GM12878 (cell line): ENCODE measurements at regions not wholly inside any gene's neighbourhood (a gene's known extent, or its start where the extent isn't known, plus 50 kb on each side); places are given as distances from the start of the nearest gene placed in this dataset.

Source experiments
- ATAC-seq: fragments of 200-7000 bp; cut with Tn5 transposase; 3 replicates; pipeline ENCODE4 v1.9.1; 2020; ENCODE audit warnings: mild to moderate bottlenecking, moderate library complexity
- BruUV-seq: library from RNA; stranded (reverse); fragments of 400-500 nt; replicated peaks from 2 replicates; lab custom pipeline; 2021; lab: Mats Ljungman, UMichigan
- CTCF ChIA-PET: fragments of 300-600 bp; sonication (Branson Sonifier 250); formaldehyde crosslinking; extraction: SDS; loops from one replicate; lab custom pipeline; 2021; ENCODE audit warnings: inconsistent platforms; lab: Yijun Ruan, JAX
- POLR2A ChIA-PET: fragments of 350-600 bp; formaldehyde crosslinking; extraction: SDS; loops from one replicate; lab custom pipeline; 2021; ENCODE audit warnings: inconsistent platforms; lab: Charles Lee
- RAD21 ChIA-PET: fragments of 300-600 bp; sonication (Branson Sonifier 250); formaldehyde crosslinking; loops from one replicate; lab custom pipeline; 2023; ENCODE audit warnings: antibody characterized with exemption; ENCODE audit not compliant: unreplicated experiment; lab: Charles Lee
- SMC1A ChIA-PET: fragments of 300-600 bp; sonication (Branson Sonifier 250); formaldehyde crosslinking; loops from one replicate; lab custom pipeline; 2023; ENCODE audit not compliant: unreplicated experiment, uncharacterized antibody; lab: Charles Lee
- DNase-seq: peaks from one replicate; pipeline ENCODE4 v3.0.0-alpha.2; 2011; ENCODE audit warnings: low read depth, low spot score
- FAIRE-seq: peaks from 3 replicates; lab custom pipeline; 2011; peaks lifted over from hg19 to GRCh38; lab: Jason Lieb, UNC
- H2AFZ ChIP-seq: 2 replicates; pipeline ENCODE4 v1.6.0; 2011; ENCODE audit warnings: low read depth, low read length, control low read depth; ENCODE audit not compliant: control insufficient read depth
- H3K27ac ChIP-seq: 2 replicates; pipeline ENCODE4 v1.5.1; 2011; ENCODE audit warnings: control low read depth; ENCODE audit not compliant: control insufficient read depth, insufficient read depth
- H3K27me3 ChIP-seq, 2 experiments: replicated peaks in 1 of 2; 2 replicates each; pipeline versions ENCODE4 v1.6.0 to v1.6.1; 2011; ENCODE audit warnings: low read length in 1 of 2; ENCODE audit not compliant: control insufficient read depth in 2 of 2, insufficient read depth in 2 of 2
- H3K36me3 ChIP-seq, 2 experiments: 2 replicates each; pipeline ENCODE4 v1.5.1; 2011; ENCODE audit warnings: low read length in 1 of 2; ENCODE audit not compliant: control insufficient read depth in 2 of 2, insufficient read depth in 2 of 2
- H3K4me1 ChIP-seq: 2 replicates; pipeline ENCODE4 v1.6.1; 2011; ENCODE audit warnings: mild to moderate bottlenecking, low read length, moderate library complexity, mixed read lengths; ENCODE audit not compliant: control insufficient read depth, insufficient read depth
- H3K4me2 ChIP-seq: 2 replicates; pipeline ENCODE4 v1.6.0; 2011; ENCODE audit warnings: control low read depth; ENCODE audit not compliant: control insufficient read depth, insufficient read depth
- H3K4me3 ChIP-seq: fragments of 200-600 bp; sonication (generic); 2 replicates; pipeline ENCODE4 v1.5.1; 2016
- H3K79me2 ChIP-seq: 2 replicates; pipeline ENCODE4 v1.6.0; 2011; ENCODE audit warnings: low read length; ENCODE audit not compliant: control insufficient read depth, insufficient read depth
- H3K9ac ChIP-seq: 2 replicates; pipeline ENCODE4 v1.8.0; 2011; ENCODE audit warnings: low read length, control low read depth, mixed read lengths; ENCODE audit not compliant: control insufficient read depth, insufficient read depth
- H3K9me3 ChIP-seq: replicated peaks from 3 replicates; pipeline ENCODE4 v1.5.1; 2011; ENCODE audit warnings: mild to moderate bottlenecking, low read length; ENCODE audit not compliant: control insufficient read depth, insufficient read depth
- H4K20me1 ChIP-seq: 2 replicates; pipeline ENCODE4 v1.6.0; 2011; ENCODE audit not compliant: control insufficient read depth, insufficient read depth
- E2F4 ChIP-seq: IDR thresholded peaks from 2 replicates; pipeline ENCODE4 v1.6.1; 2012; ENCODE audit warnings: low read depth, low read length, improper control_type of control experiment
- ELK1 ChIP-seq: IDR thresholded peaks from 2 replicates; pipeline ENCODE4 v1.6.1; 2012; ENCODE audit warnings: low read depth, low read length, improper control_type of control experiment
- FOXK2 ChIP-seq: fragments of 450-650 bp; IDR thresholded peaks from 2 replicates; pipeline ENCODE4 v1.6.1; 2017; ENCODE audit warnings: mild to moderate bottlenecking, moderate library complexity
- HSF1 ChIP-seq: fragments of 150-350 bp; IDR thresholded peaks from 2 replicates; pipeline ENCODE4 v1.6.1; 2014; ENCODE audit warnings: mild to moderate bottlenecking, low read depth, low read length
- MTA2 ChIP-seq: fragments of 450-650 bp; IDR thresholded peaks from 2 replicates; pipeline ENCODE4 v1.6.1; 2016; ENCODE audit warnings: low read depth, mild to moderate bottlenecking, moderate library complexity
- NFIC ChIP-seq: IDR thresholded peaks from 2 replicates; pipeline ENCODE4 v1.6.1; 2012; ENCODE audit warnings: low read depth, mild to moderate bottlenecking, inconsistent platforms, low read length, moderate library complexity
- NR2C1 ChIP-seq: fragments of 450-650 bp; IDR thresholded peaks from 2 replicates; pipeline ENCODE4 v1.6.1; 2017; ENCODE audit warnings: antibody characterized with exemption, mild to moderate bottlenecking, moderate library complexity
- NR2F1 ChIP-seq: fragments of 450-650 bp; conservative IDR thresholded peaks from 2 replicates; pipeline ENCODE4 v1.6.1; 2017; ENCODE audit warnings: mild to moderate bottlenecking
- RB1 ChIP-seq: fragments of 450-650 bp; formaldehyde crosslinking; IDR thresholded peaks from 2 replicates; pipeline ENCODE4 v1.6.1; 2017; ENCODE audit warnings: mild to moderate bottlenecking, borderline replicate concordance
- RBBP5 ChIP-seq: fragments of 200-600 bp; sonication (generic); conservative IDR thresholded peaks from 2 replicates; pipeline ENCODE4 v1.6.1; 2016
- SMARCA5 ChIP-seq: fragments of 450-650 bp; IDR thresholded peaks from 2 replicates; pipeline ENCODE4 v1.6.1; 2017; ENCODE audit warnings: mild to moderate bottlenecking
- TCF3 ChIP-seq: IDR thresholded peaks from 2 replicates; pipeline ENCODE4 v1.6.1; 2012; ENCODE audit warnings: low read depth, mild to moderate bottlenecking, low read length, borderline replicate concordance; ENCODE audit not compliant: insufficient read depth
- ZNF622 ChIP-seq: fragments of 450-650 bp; IDR thresholded peaks from 2 replicates; pipeline ENCODE4 v1.6.1; 2017; ENCODE audit warnings: mild to moderate bottlenecking, inconsistent platforms
- ZNF687 ChIP-seq: fragments of 450-650 bp; IDR thresholded peaks from 2 replicates; pipeline ENCODE4 v1.6.1; 2017; ENCODE audit warnings: mild to moderate bottlenecking, moderate library complexity
- WGBS: methylation state at CpG from one replicate; pipeline ENCODE4 v1.1.6; 2016; ENCODE audit warnings: low lambda C conversion rate; ENCODE audit not compliant: insufficient replicate concordance, insufficient coverage; ENCODE audit errors: missing lambda C conversion rate; 5-methylcytosine and 5-hydroxymethylcytosine counted together
- in situ Hi-C: fragments of 300-500 bp; cut with MboI; formaldehyde crosslinking; loops from 9 replicates; pipeline ENCODE4 v1.14.3; 2018; ENCODE audit warnings: mixed read lengths
- intact Hi-C: fragments of 100-400 bp; cut with micrococcal nuclease; formaldehyde crosslinking; loops from one replicate; pipeline ENCODE4 v1.14.2; 2022; ENCODE audit not compliant: unreplicated experiment

- intact Hi-C loops: no loop called here
- Histone ChIP-seq H3K36me3 (no peaks in the 10 kb centered on the region), H3K27ac (no peak overlapping the region), H3K9ac (no peak overlapping the region), H3K9me3 (no peaks in the 10 kb centered on the region; the same call in 1 of the 3 replicates), H3K79me2 (no peaks in the 10 kb centered on the region), H3K4me1 (no peaks in the 10 kb centered on the region), H2AFZ (no peak overlapping the region), H3K4me2 (no peak overlapping the region), H4K20me1 (no peaks in the 10 kb centered on the region), H3K27me3 (no peaks in the 10 kb centered on the region), H3K4me3 (no peak overlapping the region)
- ChIA-PET RAD21 (no interaction called here), SMC1A (interaction anchor here (1.0 to 1.4 kb wide), 3 partner anchors 10 to 29 kb away, joined by 3 to 5 read pairs (median 3); no protein-coding TSS in a partner anchor), POLR2A (interaction anchor here (0.7 to 1.1 kb wide), 2 partner anchors 10 to 26 kb away, joined by 3 read pairs; no protein-coding TSS in a partner anchor), CTCF (interaction anchor here (0.7 to 1.5 kb wide), 5 partner anchors 10 to 293 kb away, joined by 3 to 6 read pairs (median 3); no protein-coding TSS in a partner anchor)
- FAIRE-seq: no peak
- DNase-seq: no peak
- no TSS peak for BruUV-seq
- in situ Hi-C loops: no loop called here
- no peak for ATAC-seq
- 91% methylated on average over 6 of the region's 6 CpGs for WGBS
- TF ChIP-seq TCF3 (no peak), RBBP5 (no peak), NR2C1 (no peak), HSF1 (no peak), FOXK2 (no peak), ELK1 (no peak), ZNF687 (no peak), SMARCA5 (no peak), E2F4 (no peak), NFIC (no peak), MTA2 (no peak), ZNF622 (no peak), NR2F1 (no peak), RB1 (no peak)
These were observed 158.9 kb upstream of the EEA1 start for GRCh38 chr12:93087840-93088610.
